Mononuclear cell (primary cell): ENCODE measurements at regions not wholly inside any gene's neighbourhood (a gene's known extent, or its start where the extent isn't known, plus 50 kb on each side); places are given as distances from the start of the nearest gene placed in this dataset.
"Not testable (repeated sequence)": the region's sequence is repeated elsewhere in the genome, so short reads cannot be mapped to it uniquely, and the experiment has no call there.

Experiments used
- H3K27me3 ChIP-seq: 2 replicates; pipeline ENCODE4 v1.6.0; 2011; ENCODE audit warnings: low read length, control low read depth; ENCODE audit not compliant: insufficient read depth
- H3K4me1 ChIP-seq: 2 replicates; pipeline ENCODE4 v1.5.1; 2011; ENCODE audit warnings: mild to moderate bottlenecking, low read length, control low read depth; ENCODE audit not compliant: insufficient read depth
- H3K4me3 ChIP-seq: 2 replicates; pipeline ENCODE4 v1.5.1; 2011; ENCODE audit warnings: mild to moderate bottlenecking, low read length, moderate library complexity
- H3K9me3 ChIP-seq: 2 replicates; pipeline ENCODE4 v1.5.1; 2011; ENCODE audit warnings: low read depth, mild to moderate bottlenecking, control low read depth, low read length

GRCh38 chr20:26252311-26252975 is 555.8 kb upstream of the ZNF337 start:
- not testable (repeated sequence) for H3K27me3 ChIP-seq, H3K9me3 ChIP-seq, H3K4me3 ChIP-seq, H3K4me1 ChIP-seq

- H3K4me3 ChIP-seq, H3K9me3 ChIP-seq, H3K4me1 ChIP-seq, H3K27me3 ChIP-seq: not testable (repeated sequence)
Observed at GRCh38 chr20:26251376-26251775, 554.7 kb upstream of the ZNF337 start.

GRCh38 chr20:26250249-26251114 is 553.8 kb upstream of the ZNF337 start:
- not testable (repeated sequence) for H3K4me3 ChIP-seq, H3K4me1 ChIP-seq, H3K9me3 ChIP-seq, H3K27me3 ChIP-seq

DNA sequence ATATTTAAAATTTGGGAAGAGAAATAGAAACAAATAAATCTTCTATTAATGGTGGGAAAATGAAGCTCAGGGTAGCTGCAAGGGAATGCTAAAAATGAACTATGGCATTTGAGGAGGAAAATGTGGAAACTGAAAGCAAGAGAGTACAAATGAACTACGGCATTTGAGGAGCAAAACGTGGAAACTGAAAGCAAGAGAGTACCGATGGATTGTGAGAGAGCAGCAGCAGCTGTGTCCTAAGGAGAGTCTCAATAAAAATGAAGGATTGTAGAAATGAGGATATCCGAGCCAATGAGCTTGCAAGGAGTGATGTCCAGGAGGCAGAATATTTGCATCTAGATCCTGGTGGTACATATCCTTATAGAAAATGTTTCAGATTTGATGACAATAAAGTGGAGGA is 547.1 kb upstream of the ZNF337 start:
- no peaks in the 10 kb centered on the region for H3K4me1 ChIP-seq
- H3K27me3 ChIP-seq = no peaks in the 10 kb centered on the region
- H3K9me3 ChIP-seq = no peaks in the 10 kb centered on the region
- no peak overlapping the region for H3K4me3 ChIP-seq

GRCh38 chr20:26220609-26221008 is 524.0 kb upstream of the ZNF337 start:
- not testable (repeated sequence) for H3K9me3 ChIP-seq, H3K4me3 ChIP-seq, H3K27me3 ChIP-seq, H3K4me1 ChIP-seq

DNA sequence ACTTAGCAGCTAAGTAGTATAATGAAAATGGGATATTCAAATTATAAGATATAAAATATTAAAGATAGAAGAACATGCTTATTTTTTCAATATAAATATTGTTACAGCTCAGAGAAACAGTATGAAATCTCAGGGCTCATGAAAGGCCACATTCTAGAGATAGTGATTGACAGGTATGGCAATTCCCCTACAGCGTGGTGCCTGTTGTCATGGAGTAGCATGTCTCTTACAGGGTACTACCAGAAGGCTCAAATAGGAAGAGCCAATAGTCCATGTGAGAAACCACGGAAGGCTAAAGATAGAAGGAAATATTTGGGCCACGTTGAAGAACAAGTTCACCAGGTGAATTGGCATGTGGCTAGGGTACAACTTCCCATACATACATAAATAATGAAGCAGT is 522.9 kb upstream of the ZNF337 start:
- H3K4me1 ChIP-seq, H3K9me3 ChIP-seq, H3K4me3 ChIP-seq, H3K27me3 ChIP-seq: not testable (repeated sequence)

GRCh38 chr20:26218301-26218700 is 521.6 kb upstream of the ZNF337 start:
- H3K4me1 ChIP-seq = no peaks in the 10 kb centered on the region
- H3K9me3 ChIP-seq = no peaks in the 10 kb centered on the region
- H3K4me3 ChIP-seq = no peak overlapping the region
- no peaks in the 10 kb centered on the region for H3K27me3 ChIP-seq

GRCh38 chr20:26216025-26216424 is 519.4 kb upstream of the ZNF337 start:
- no peaks in the 10 kb centered on the region for H3K27me3 ChIP-seq
- no peak overlapping the region for H3K4me3 ChIP-seq
- no peaks in the 10 kb centered on the region for H3K4me1 ChIP-seq
- no peaks in the 10 kb centered on the region for H3K9me3 ChIP-seq

- H3K9me3 ChIP-seq = no peaks in the 10 kb centered on the region
- no peaks in the 10 kb centered on the region for H3K4me1 ChIP-seq
- no peak overlapping the region for H3K4me3 ChIP-seq
Observed at GRCh38 chr20:26214991-26215390, 518.3 kb upstream of the ZNF337 start.

DNA sequence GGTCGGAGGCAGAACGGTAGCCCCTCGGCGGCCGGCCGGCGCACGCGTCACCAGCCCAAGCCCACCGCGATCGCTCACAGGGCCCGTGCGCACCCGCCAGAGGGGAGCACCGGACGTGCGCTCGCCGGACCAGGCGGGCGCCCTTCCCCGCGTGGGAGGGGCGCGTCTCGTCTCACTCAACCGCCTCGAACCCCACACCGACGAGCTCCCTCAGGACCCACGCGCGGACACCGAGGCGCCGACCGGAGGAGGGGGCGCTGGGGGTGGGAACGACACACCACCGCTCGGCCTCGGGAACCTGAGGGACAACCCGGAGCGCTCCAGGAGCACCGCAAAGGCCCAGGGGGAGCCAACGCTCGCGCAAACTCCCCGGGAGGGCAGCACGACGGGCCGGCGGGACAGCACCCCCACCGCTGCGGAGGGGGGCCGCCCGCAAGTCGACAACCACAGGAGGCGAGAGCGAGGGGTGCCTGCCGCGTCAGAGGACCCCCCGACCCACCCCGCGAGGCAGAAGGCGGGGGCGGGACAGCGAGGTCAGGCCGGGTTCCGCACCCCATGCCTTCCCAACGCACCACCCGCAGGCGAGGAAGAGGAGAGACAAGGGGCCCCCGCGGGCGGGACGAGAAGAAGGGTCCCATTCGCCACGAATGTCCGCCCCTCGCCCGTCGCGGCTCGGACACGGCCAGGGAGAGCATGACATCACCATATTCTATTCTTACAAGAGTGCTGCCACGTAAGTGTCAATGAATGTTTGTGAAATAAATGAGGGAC is 512.7 kb upstream of the ZNF337 start:
- Histone ChIP-seq H3K4me1 (no peaks in the 10 kb centered on the region), H3K4me3 (no peak overlapping the region), H3K9me3 (no peaks in the 10 kb centered on the region), H3K27me3 (peaks cover 34% of the 10 kb centered on the region)

More at GRCh38 chr20:26214991-26215390, 518.3 kb upstream of the ZNF337 start:
- H3K27me3 ChIP-seq = peaks cover 3% of the 10 kb centered on the region

- no peaks in the 10 kb centered on the region for H3K4me1 ChIP-seq
- peaks cover 34% of the 10 kb centered on the region for H3K27me3 ChIP-seq
- H3K9me3 ChIP-seq = no peaks in the 10 kb centered on the region
- no peak overlapping the region for H3K4me3 ChIP-seq
Observed at GRCh38 chr20:26208296-26209091, 511.8 kb upstream of the ZNF337 start.

DNA sequence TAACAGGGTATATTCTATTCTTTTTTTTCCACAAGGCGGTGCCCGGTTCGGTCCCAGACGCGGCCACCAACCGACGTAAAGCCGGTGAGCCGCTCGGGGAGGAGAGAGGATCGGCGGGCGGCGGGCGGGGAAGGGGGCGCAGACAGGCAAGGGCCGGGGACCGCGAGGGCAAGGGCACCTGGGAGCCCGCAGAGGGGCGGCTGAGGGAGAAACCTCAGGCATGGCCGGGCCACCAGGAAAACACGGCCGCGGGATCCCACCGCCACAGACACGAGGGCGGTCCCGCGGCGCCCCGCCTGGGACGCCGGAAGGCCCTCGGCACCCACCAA is 511.3 kb upstream of the ZNF337 start:
- not testable (repeated sequence) for H3K4me1 ChIP-seq, H3K4me3 ChIP-seq, H3K9me3 ChIP-seq
- H3K27me3 ChIP-seq = peaks cover 34% of the 10 kb centered on the region

DNA sequence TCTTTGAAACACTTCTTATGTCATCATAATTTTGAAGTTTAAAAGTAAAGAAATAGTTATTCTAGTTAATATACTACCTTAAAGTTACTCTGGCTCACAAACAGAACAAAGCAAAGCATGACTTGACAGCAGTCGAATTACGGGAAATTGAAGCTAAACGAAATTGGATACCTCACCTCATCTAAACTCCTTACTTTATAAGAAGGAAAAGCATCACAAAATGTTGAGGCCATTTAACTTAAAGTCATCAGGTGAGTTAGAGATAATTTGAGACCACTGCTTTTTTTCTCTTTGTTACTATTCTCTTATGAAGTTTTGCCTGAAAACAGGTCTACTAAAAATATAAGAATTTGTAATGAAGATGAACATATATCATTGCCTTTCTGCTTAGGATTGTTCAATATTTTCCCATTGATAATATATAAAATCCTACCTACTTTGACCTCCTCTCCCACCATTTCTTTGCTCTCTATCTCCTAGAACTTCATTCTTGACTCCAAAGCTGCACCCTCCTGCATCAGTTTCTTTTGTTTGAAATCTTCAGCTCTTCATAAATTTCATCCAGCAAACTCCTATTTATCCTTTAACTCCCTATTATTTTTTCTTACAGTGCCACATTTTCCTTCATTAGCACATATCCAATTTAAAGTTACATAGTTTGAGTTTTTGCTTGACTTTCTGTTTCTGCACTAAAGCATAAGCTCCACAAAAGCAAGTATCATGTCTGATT is 510.7 kb upstream of the ZNF337 start:
- Histone ChIP-seq H3K9me3 (no peaks in the 10 kb centered on the region), H3K4me1 (no peaks in the 10 kb centered on the region), H3K4me3 (no peak overlapping the region), H3K27me3 (peaks cover 34% of the 10 kb centered on the region)

GRCh38 chr20:26205350-26205749 is 508.7 kb upstream of the ZNF337 start:
- Histone ChIP-seq H3K4me3 (no peak overlapping the region), H3K27me3 (peaks cover 34% of the 10 kb centered on the region), H3K9me3 (peaks cover 17% of the 10 kb centered on the region), H3K4me1 (no peaks in the 10 kb centered on the region)
